DOHH2 (cell line): ENCODE measurements at regions not wholly inside any gene's neighbourhood (a gene's known extent, or its start where the extent isn't known, plus 50 kb on each side); places are given as distances from the start of the nearest gene placed in this dataset.

Source experiments
- CTCF ChIP-seq: fragments of 200-600 bp; sonication (generic); IDR thresholded peaks from one replicate; pipeline ENCODE4 v1.5.1; 2014; ENCODE audit warnings: antibody characterized with exemption, mild to moderate bottlenecking, low read depth, low read length; ENCODE audit not compliant: poor library complexity, severe bottlenecking
- EZH2phosphoT487 ChIP-seq: fragments of 200-600 bp; sonication (generic); IDR thresholded peaks from 2 replicates; pipeline ENCODE4 v1.6.1; 2017; ENCODE audit warnings: borderline replicate concordance, mild to moderate bottlenecking, antibody characterized with exemption, low read length, moderate library complexity, mixed read lengths

- TF ChIP-seq EZH2phosphoT487 (no peak), CTCF (no peak)
Measured at GRCh38 chr6:67467341-67467740, 1167.7 kb upstream of the ADGRB3 start.
